ENCODE measurements at regions not wholly inside any gene's neighbourhood (a gene's known extent, or its start where the extent isn't known, plus 50 kb on each side); places are given as distances from the start of the nearest gene placed in this dataset.
A peak's percentile ranks its signal among the peaks of the same experiment; 100 is the strongest.

DNA sequence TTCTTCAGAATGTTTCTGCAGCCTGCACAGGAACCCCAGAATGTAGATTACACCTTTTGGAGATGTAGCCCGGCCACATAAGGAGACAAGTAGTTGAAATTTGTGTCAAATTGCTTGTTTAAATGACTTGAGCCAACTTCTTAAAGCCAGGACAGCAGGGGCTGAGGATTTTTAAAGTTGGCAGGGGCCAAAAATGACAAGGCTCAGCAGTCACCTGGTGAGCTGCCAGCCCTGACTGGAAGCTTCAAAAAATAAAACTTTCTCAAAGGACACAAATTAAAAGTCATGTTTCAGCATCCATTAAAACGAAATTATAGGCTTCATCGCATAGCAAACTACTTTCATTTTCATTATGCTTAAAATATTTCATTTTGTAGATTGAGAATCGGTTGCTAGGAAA lies 340.3 kb upstream of the WWC1 start:
- DNase-seq = no peak

GRCh38 chr5:167952278-167952995 lies 339.0 kb upstream of the WWC1 start:
- DNase-seq = no peak

GRCh38 chr5:167953151-167953798 lies 338.2 kb upstream of the WWC1 start:
- no peak for DNase-seq

- DNase-seq = no peak
These were observed 329.7 kb upstream of the WWC1 start for GRCh38 chr5:167961731-167962130.

DNA sequence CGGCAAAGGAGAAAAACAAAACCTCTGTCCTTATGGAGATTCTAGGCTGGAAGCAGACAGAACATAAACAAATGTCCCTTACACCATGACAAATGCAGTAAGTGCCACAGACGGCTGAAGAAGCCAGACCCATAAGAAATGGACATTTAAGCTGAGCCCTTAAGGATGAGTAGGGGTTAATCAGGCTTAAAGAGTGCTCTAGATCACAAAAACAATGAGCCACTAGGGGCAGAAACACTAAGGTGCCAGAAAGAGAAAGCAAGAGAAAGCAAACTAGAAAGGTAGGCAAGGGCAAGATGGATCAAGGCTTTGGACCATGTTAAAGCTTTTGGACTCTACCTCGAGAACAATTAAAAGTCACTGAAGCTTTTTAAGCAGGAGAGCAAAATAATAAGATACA lies 326.9 kb upstream of the WWC1 start:
- DNase-seq = no peak

GRCh38 chr5:167965710-167966109 lies 325.7 kb upstream of the WWC1 start:
- DNase-seq = no peak

GRCh38 chr5:167966979-167967378 lies 324.5 kb upstream of the WWC1 start:
- no peak for DNase-seq

GRCh38 chr5:167967494-167968177 lies 323.8 kb upstream of the WWC1 start:
- DNase-seq = peak; percentile 51

DNA sequence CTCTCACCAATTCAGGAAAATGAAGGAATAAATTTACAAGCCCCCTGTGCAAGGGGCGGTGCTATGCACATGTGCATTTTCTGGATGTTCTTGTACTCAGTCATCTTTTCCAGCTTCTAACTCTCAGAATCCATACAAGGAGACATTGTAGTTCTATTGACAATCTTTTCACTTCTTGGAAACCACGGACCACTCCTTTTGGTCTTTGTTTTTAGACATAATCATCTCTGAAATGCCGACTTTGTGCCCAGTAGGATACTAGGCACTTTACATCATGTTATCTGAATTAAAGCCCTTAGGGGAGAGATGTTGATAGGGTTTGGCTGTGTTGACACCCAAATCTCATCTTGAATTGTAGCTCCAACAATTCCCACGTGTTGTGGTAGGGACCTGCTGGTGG lies 322.6 kb upstream of the WWC1 start:
- peak; percentile 54 for DNase-seq

DNA sequence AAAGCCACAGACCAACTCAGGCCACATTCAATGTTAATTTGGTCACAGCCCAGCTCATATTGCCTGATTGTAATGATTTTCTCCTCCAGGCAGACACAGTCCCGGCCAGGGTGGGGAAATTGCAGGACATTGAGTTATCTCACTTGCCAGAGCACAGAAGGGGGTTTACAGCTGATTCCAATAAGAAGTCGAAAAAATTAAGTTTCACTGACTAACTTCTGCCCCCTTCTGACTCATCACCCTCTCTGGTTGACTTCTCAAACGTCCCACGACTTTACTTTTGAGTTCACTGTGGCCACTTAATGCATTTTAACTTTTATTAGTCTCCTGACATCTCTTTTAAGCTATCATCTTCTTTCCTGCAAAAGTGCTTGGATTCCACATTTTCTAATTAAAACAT lies 321.4 kb upstream of the WWC1 start:
- DNase-seq = peak; percentile 85

DNA sequence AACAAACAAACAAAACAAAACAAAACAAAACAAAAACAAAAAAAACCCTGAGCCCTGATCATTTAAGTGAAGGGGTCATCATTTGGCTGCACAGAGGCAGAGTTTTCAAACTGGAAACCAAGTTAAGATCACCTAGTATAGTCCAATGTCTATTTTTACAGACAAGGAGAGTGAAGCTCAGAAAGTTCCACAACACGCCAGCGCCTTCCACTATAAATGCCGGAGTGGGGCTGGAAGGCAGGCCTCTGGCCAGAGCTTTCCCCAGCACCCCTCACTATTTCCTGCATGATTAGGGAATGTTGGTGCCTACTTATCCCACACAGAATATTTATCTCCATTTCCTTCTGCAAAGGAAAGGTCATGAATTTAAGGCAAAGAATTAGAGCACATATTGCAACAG lies 319.7 kb upstream of the WWC1 start:
- no peak for DNase-seq

DNA sequence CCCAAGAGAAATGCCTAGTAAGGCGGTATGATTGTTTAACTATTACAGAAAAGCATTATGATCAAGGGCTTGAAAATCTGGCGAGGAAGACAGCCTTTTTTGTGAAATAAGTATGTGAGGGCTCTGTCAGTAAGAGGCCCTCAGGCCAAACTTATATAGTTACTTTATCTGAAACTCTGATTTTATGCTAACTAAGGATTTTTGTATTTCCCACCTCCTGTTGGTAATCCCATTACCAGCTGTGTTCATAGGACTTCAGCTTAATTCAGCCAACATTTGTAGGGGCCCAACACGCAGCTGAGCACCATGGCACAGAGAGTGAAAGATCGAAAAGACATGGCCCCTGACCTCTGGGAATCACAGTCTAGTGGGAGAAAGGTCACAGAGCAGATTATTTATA lies 318.3 kb upstream of the WWC1 start:
- DNase-seq = no peak

GRCh38 chr5:167984951-167985350 lies 306.5 kb upstream of the WWC1 start:
- DNase-seq = no peak

DNA sequence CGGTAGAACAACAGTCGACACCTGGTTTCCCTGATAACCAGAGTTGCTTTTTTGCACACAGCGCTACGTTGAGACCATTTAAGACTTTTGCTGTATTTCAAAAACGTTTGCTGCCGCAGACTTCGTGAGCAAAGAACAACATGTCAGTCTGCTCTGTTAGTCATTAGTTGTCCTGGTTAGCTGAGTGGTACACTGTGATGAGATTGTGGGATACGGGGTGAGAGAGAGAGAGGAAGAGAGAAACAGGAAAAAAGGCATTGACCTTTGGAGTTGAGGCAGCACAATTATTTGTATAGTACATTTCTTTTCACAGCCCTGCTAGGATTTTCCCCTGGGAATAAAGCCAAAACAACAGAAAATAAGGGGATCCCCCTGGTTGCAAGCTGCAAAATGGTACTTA lies 306.1 kb upstream of the WWC1 start:
- DNase-seq = no peak

DNA sequence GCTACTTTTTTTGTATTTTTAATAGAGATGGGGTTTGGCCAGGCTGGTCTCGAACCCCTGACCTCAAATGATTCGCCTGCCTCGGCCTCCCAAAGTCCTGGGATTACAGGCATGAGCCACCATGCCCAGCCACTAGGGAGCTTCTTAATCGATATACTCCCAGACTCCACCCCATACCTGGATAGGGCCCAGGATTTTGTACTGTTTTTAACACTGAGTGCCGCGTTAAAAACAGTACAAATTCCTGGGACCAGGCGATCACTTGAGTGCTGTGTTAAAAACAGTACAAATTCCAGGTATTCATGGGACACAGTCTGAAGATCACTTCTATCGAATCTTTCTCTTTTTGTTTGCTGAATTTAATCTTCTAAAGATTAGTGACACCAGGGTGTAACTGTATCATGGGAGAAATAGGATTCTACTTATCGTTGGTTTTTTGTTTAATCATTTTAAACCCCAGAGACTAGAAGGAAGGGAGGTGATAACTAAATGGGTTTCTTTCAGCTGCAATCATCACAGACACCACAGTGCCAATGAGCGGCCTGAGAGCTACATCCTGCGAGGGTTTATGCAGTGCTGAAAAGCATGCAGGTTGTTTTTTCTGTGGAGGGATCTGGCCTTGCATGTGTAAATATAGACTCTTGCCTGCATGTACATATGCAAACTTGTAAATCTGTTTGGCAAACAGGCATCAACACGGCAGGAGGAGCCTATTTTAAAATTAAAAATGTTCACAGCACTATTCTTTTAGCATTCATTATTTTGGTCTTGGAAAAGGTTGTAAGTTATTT lies 303.8 kb upstream of the WWC1 start:
- no peak for DNase-seq

DNA sequence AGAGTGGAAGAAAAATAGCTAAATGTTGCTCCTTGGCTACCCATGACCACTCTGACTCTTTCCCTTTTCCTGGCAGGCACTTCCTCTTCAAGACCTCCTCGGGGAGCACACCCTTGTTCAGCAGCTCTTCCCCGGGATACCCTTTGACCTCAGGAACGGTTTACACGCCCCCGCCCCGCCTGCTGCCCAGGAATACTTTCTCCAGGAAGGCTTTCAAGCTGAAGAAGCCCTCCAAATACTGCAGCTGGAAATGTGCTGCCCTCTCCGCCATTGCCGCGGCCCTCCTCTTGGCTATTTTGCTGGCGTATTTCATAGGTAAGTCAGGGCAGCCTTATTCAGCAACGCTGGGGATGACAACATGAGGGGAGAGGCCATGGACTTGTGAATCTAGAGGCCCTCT lies 298.6 kb upstream of the WWC1 start:
- DNase-seq = no peak

DNA sequence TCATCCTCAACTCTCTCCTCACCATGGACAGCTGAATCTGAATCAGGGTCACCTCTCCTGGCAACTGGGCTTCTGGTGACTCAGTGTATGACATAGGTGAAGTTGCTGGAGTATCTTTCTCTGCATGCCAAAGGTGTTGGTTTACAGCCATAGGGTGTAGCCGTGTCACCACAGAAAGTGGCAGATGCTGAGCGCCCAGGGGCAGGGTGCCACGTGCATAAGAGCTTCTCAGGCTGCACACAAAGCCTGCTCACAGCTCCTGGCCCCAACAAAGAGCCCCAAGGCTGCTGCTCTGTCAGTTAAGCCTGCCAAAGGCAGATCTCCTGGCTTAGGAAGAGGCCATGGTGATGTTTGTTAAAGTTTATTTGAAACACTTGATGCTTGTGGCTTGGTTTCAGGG lies 297.7 kb upstream of the WWC1 start:
- no peak for DNase-seq

DNA sequence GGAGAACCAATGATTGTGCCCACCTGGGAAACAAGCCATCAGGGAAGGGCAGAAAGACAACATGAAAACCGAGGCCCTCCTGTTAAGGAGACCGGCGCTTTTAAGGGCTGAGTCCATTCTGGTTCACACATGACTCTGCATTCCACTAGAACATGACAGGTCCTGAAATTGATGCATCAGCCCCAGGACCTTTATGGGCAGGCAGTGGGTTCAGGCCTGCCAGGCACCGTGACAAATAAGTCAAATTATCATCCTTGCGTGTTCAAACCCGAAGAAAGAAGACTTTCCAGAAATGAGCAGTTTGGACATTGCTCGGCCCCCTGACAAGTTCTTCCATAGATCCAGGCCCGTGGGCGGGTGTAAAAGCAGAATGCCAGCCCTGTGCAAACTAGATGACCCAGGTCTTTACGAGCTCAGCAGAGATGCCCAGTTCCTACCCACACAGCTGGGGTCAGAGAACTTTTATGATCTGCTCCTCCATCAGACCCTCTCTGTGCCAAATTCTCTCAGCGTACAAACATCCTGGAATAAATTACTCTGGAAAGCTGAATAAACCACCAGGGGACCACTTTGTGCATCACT lies 295.5 kb upstream of the WWC1 start:
- no peak for DNase-seq

DNA sequence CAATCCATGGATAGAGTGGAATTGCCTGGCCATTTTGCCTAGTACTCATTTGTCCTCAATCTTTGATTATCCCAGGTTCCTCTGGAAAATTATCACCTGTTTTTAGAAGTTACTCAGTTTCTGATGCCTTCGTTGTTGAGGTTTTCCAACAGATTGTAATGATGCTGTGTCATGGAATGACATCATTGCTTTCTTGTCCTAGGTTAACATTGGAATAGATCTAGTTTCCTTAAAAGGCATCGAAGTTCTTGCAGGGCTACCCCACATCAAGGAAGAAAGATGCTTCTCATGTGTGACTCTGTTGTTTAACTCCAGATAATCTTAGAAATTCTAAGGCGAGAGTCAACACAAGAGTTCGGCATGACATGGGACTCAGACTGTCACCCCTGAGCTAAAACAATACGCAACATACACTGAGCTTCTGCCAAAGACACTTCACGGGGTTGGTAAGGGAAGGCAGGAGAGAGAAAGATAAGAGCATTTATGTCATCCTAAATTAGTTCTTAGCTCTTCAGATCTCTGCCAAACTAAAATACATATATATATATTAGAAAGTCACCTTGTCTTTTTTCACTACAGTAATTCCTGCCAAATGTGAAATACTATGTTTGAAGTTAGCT lies 293.2 kb upstream of the WWC1 start:
- peak; percentile 73 for DNase-seq

DNA sequence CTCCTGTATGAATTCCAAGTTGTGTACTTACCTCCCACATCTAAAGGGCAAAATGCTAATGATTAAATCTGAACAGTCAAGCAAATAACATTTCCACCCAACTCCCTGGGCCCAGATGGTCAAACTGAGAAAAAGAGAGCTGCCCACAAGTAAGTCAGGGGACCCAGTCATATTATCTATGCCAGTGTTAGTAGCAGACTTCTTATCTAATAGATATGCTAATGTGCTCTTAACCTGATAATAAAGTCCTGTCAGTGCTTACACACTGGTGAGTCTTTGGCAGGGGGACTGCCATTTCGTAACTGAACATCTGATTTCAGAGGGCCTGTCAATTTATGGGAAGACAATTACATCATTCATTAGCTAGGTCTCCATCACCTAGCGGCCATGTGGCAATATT lies 292.3 kb upstream of the WWC1 start:
- DNase-seq = no peak

DNA sequence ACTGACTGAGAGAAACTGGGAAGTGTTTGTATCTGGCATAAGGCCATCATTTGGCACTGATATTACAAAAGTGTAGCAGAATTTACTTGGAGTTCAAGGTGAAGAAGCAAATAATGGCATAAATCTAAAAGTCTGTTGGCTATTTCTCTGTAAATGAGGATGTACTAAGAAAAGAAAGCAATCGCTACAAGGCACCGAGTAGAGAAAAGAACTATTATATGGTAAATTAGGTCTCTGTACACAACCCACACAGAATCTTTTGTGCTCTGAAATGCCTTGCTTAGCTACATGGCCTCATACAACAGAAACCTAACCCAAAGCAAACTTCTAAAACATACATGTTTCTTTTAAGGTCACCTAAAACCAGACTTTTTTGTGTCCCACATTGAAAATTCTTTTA lies 290.1 kb upstream of the WWC1 start:
- DNase-seq = no peak

DNA sequence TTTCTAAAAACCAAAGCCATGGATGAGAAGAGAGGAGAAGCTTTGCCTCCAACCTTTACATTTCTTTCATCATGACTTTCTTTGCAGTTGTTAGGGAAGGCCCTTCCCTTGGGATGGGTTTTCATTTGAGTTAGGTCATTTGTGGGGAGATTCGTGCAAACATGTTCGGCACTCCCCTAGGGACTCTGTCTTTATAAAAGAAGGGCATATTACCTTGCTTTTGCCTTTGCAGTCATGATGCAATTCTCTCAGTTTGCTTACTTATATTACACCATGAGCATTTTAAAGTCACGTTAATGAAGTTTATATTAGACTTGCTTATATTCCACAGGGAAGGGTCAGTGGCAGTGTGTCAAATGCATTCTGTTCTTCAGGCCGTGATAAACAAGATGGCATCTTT lies 289.3 kb upstream of the WWC1 start:
- DNase-seq = no peak

DNA sequence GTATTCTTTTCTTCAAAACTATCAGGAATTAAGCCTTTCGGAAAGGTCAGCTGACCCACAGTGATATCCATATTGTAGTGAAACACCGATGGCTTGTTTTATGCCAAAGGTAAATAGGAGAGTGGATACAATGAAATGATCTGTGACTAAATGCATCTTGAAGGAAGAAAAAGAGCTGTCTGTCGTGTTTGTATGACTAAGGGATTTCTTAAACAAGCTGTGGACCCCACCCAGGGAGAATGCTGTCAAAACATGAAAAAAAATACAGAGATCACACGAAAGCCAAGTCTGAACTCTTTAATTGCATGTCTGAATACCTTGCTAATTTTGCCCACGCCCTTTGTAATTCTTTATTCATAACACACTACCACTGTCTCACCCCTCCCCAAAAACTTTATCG lies 286.4 kb upstream of the WWC1 start:
- no peak for DNase-seq

Measured in fibroblast of skin of right biceps (primary cell).